ENCODE measurements at regions not wholly inside any gene's neighbourhood (a gene's known extent, or its start where the extent isn't known, plus 50 kb on each side); places are given as distances from the start of the nearest gene placed in this dataset.

DNA sequence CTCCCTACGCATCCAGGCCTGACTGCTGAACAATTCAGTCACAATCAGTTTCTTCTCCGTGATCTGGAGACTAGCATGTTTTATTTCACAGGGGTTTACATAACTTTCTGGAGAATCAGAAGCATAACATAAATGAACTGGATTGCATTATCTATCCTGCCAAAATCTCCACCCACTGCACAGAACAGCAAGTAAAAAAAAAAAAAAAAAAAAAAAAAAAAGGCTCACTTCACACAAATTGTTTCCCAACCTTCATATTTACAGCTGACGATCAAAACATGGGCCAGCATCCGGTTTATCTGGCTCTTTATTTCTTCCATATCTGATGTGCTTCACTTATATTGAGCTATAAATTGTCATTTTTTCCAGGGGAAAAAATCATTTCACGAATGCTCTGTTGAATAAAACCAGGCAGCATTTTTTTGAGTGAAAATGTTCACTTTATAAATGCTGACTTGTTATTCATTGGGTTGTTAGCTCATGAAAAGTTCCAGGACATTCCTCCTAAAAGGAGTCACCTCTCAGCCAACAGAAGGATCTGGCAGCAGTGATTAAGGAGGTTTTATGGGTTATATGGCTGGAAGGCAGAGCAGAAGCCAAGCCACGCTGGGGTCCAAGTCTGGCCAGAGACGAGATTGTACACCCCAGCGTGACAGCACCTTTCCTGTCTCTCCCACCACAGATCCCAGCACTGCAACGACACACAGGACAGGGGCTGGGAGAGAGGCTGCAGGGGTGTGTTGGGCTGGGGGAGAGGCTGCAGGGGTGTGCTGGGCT, 51.2 kb upstream of the GLI2 start:
- Histone ChIP-seq H3K79me2 (ENCODE audit: insufficient read depth, low read length) (no peaks in the 10 kb centered on the region), H3K9ac (ENCODE audit: low read depth, low read length) (no peak overlapping the region), H2AFZ (ENCODE audit: low read depth, low read length) (no peak overlapping the region), H3K4me3 (ENCODE audit: low read depth in 1 of 2, low read length in 2 of 2) (no peak overlapping the region), H4K20me1 (ENCODE audit: insufficient read depth, low read length) (0 out of 2 replicates have a peak, but pooled peaks cover 6% of the 10 kb centered on the region), H3K27me3 (ENCODE audit: insufficient read depth, low read length, poor library complexity) (peaks cover 5% of the 10 kb centered on the region), H3K27ac (ENCODE audit: low read length) (no peak overlapping the region), H3K4me1 (ENCODE audit: insufficient read depth, low read length) (peaks cover 4% of the 10 kb centered on the region), H3K4me2 (ENCODE audit: insufficient read depth, low read length) (no peak overlapping the region), H3K36me3 (ENCODE audit: insufficient read depth, low read length) (no peaks in the 10 kb centered on the region), H3K9me3 (ENCODE audit: insufficient read depth, low read length, severe bottlenecking) (no peaks in the 10 kb centered on the region)
- no peak for ATAC-seq (ENCODE audit: insufficient read depth, low read depth)
- DNase-seq = no peak
- TF ChIP-seq EZH2 (IDR thresholded peaks at IDR 0.05; ENCODE audit: borderline replicate concordance, low read depth, low read length, severe bottlenecking) = no peak
- TF ChIP-seq, protein P1, sequence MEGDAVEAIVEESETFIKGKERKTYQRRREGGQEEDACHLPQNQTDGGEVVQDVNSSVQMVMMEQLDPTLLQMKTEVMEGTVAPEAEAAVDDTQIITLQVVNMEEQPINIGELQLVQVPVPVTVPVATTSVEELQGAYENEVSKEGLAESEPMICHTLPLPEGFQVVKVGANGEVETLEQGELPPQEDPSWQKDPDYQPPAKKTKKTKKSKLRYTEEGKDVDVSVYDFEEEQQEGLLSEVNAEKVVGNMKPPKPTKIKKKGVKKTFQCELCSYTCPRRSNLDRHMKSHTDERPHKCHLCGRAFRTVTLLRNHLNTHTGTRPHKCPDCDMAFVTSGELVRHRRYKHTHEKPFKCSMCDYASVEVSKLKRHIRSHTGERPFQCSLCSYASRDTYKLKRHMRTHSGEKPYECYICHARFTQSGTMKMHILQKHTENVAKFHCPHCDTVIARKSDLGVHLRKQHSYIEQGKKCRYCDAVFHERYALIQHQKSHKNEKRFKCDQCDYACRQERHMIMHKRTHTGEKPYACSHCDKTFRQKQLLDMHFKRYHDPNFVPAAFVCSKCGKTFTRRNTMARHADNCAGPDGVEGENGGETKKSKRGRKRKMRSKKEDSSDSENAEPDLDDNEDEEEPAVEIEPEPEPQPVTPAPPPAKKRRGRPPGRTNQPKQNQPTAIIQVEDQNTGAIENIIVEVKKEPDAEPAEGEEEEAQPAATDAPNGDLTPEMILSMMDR (IDR thresholded peaks at IDR 0.05; ENCODE audit: borderline replicate concordance, extremely low read depth, low read length, poor library complexity, severe bottlenecking) = no peak

GRCh38 chr2:120685066-120685973, 50.3 kb upstream of the GLI2 start:
- Histone ChIP-seq H3K79me2 (ENCODE audit: insufficient read depth, low read length) (no peaks in the 10 kb centered on the region), H3K4me2 (ENCODE audit: insufficient read depth, low read length) (no peak overlapping the region), H3K27me3 (ENCODE audit: insufficient read depth, low read length, poor library complexity) (peaks cover 5% of the 10 kb centered on the region), H4K20me1 (ENCODE audit: insufficient read depth, low read length) (no peaks in the 10 kb centered on the region), H3K9ac (ENCODE audit: low read depth, low read length) (no peak overlapping the region), H3K36me3 (ENCODE audit: insufficient read depth, low read length) (no peaks in the 10 kb centered on the region), H2AFZ (ENCODE audit: low read depth, low read length) (no peak overlapping the region), H3K27ac (ENCODE audit: low read length) (no peak overlapping the region), H3K4me1 (ENCODE audit: insufficient read depth, low read length) (no peaks in the 10 kb centered on the region), H3K4me3 (ENCODE audit: low read depth in 1 of 2, low read length in 2 of 2) (no peak overlapping the region), H3K9me3 (ENCODE audit: insufficient read depth, low read length, severe bottlenecking) (no peaks in the 10 kb centered on the region)
- DNase-seq (no peak), ATAC-seq (ENCODE audit: insufficient read depth, low read depth) (no peak)
- no peak for TF ChIP-seq EZH2 (IDR thresholded peaks at IDR 0.05; ENCODE audit: borderline replicate concordance, low read depth, low read length, severe bottlenecking)
- TF ChIP-seq, protein P1 (IDR thresholded peaks at IDR 0.05; ENCODE audit: borderline replicate concordance, extremely low read depth, low read length, poor library complexity, severe bottlenecking) = no peak
